Spleen (tissue), 11 donors: ENCODE measurements at regions not wholly inside any gene's neighbourhood (a gene's known extent, or its start where the extent isn't known, plus 50 kb on each side); places are given as distances from the start of the nearest gene placed in this dataset.

Source experiments
- DNase-seq: peaks from one replicate; pipeline ENCODE4 v3.0.0-alpha.2; 2020
- H3K27ac ChIP-seq, 8 donors: fragments of 200-600 bp; sonication (generic) in 7 of 8; 1 replicate in 4 of 8; 2 replicates in 4 of 8; pipeline versions ENCODE4 v1.5.0 to v1.8.0; 2016 to 2021; ENCODE audit warnings: inconsistent platforms in 4 of 8, mild to moderate bottlenecking in 4 of 8, moderate library complexity in 1 of 8
- H3K27me3 ChIP-seq, 7 donors: fragments of 200-600 bp; sonication (generic) in 6 of 7; replicated peaks in 1 of 7; 1 replicate in 4 of 7; 2 replicates in 3 of 7; pipeline versions ENCODE4 v1.5.0 to v1.8.0; 2016 to 2021; ENCODE audit warnings: inconsistent platforms in 3 of 7, mild to moderate bottlenecking in 1 of 7
- H3K36me3 ChIP-seq, 6 donors: fragments of 200-600 bp; sonication (generic) in 5 of 6; 1 replicate in 4 of 6; 2 replicates in 2 of 6; pipeline versions ENCODE4 v1.5.0 to v1.8.0; 2016 to 2021; ENCODE audit warnings: inconsistent platforms in 2 of 6
- H3K4me1 ChIP-seq, 6 donors: fragments of 200-600 bp; sonication (generic) in 5 of 6; 1 replicate in 3 of 6; 2 replicates in 3 of 6; pipeline versions ENCODE4 v1.5.0 to v1.8.0; 2016 to 2021; ENCODE audit warnings: inconsistent platforms in 3 of 6
- H3K4me3 ChIP-seq, 8 donors: fragments of 200-600 bp; sonication (generic) in 7 of 8; 1 replicate in 4 of 8; 2 replicates in 4 of 8; pipeline versions ENCODE4 v1.5.0 to v1.8.0; 2016 to 2021; ENCODE audit warnings: inconsistent platforms in 4 of 8, mild to moderate bottlenecking in 4 of 8, moderate library complexity in 2 of 8
- H3K9me3 ChIP-seq, 8 donors: fragments of 200-600 bp; sonication (generic) in 7 of 8; 1 replicate in 4 of 8; 2 replicates in 4 of 8; pipeline versions ENCODE4 v1.5.0 to v1.8.0; 2016 to 2021; ENCODE audit warnings: inconsistent platforms in 4 of 8
- CTCF ChIP-seq, 11 experiments: fragments of 200-600 bp in 7 of 11; fragments of 450-650 bp in 4 of 11; sonication (generic) in 4 of 11; IDR thresholded peaks in 8 of 11; conservative IDR thresholded peaks in 3 of 11; 1 replicate in 7 of 11; 2 replicates in 4 of 11; pipeline versions ENCODE4 v1.4.0 to v1.8.0; 2016 to 2021; ENCODE audit warnings: antibody characterized with exemption in 11 of 11, inconsistent platforms in 4 of 11, mild to moderate bottlenecking in 1 of 11
- POLR2A ChIP-seq, 3 donors: fragments of 450-650 bp; IDR thresholded peaks; one replicate each; pipeline ENCODE4 v1.5.1; 2017; ENCODE audit warnings: antibody characterized with exemption in 3 of 3, mild to moderate bottlenecking in 1 of 3
- POLR2AphosphoS5 ChIP-seq, 3 donors: sonication (generic); formaldehyde crosslinking; IDR thresholded peaks; one replicate each; pipeline ENCODE4 v1.5.1; 2017; ENCODE audit warnings: antibody characterized with exemption in 3 of 3
- WGBS, 5 donors: extraction: QIAGEN DNeasy Blood & Tissue Kit in 3 of 5; methylation state at CpG; one replicate each; pipeline versions ENCODE4 v1.1.5 to v1.1.7; 2013 to 2018; 5-methylcytosine and 5-hydroxymethylcytosine counted together
- intact Hi-C: fragments of 100-400 bp; cut with DNase I; formaldehyde crosslinking; loops from one replicate; pipeline ENCODE4 v1.15.0; 2023; ENCODE audit warnings: low total_unique reads
- donor health status: healthy with polysubstance abuse.
- donor health status: DM: no; HTN: no; CAD: no; lungs with moderate emphysema.
- donor health status: DM: no; HTN: no; CAD: no.
- donor health status: Bipolar disorder and iron deficiency.
- donor health status: healthy.
- donor health status: DM: no; HTN: no; CAD: no.
- donor health status: DM: yes; HTN: yes; CAD: no.

- no peak overlapping the region for H3K4me3 ChIP-seq
- no peak for DNase-seq
- TF ChIP-seq POLR2AphosphoS5 (IDR thresholded peaks at IDR 0.05) (no peak), POLR2A (IDR thresholded peaks at IDR 0.05) (no peak), CTCF (IDR thresholded peaks at IDR 0.05 in 8 of 11, conservative IDR thresholded peaks at IDR 0.05 in 3 of 11) (no peak)
- no peaks in the 10 kb centered on the region for H3K4me1 ChIP-seq
- intact Hi-C loops = no loop called here
- H3K9me3 ChIP-seq = no peaks in the 10 kb centered on the region
- no peaks in the 10 kb centered on the region for H3K27me3 ChIP-seq
- H3K36me3 ChIP-seq = no peaks in the 10 kb centered on the region
- no peak overlapping the region for H3K27ac ChIP-seq
These were observed 275.6 kb downstream of the TENT5A start for GRCh38 chr6:81476881-81477280.

GRCh38 chr6:81475646-81476045 is 276.8 kb downstream of the TENT5A start:
- no peaks in the 10 kb centered on the region for H3K27me3 ChIP-seq
- intact Hi-C loops = no loop called here
- H3K36me3 ChIP-seq = no peaks in the 10 kb centered on the region
- no peak overlapping the region for H3K27ac ChIP-seq
- no peaks in the 10 kb centered on the region for H3K4me1 ChIP-seq
- DNase-seq = no peak
- WGBS, 5 donors = 92 to 95% (median 94%) methylated on average over 2 of the region's 2 CpGs
- no peak for TF ChIP-seq POLR2A (IDR thresholded peaks at IDR 0.05)
- TF ChIP-seq POLR2AphosphoS5 (IDR thresholded peaks at IDR 0.05) = no peak
- no peak for TF ChIP-seq CTCF (IDR thresholded peaks at IDR 0.05 in 8 of 11, conservative IDR thresholded peaks at IDR 0.05 in 3 of 11)
- no peak overlapping the region for H3K4me3 ChIP-seq
- no peaks in the 10 kb centered on the region for H3K9me3 ChIP-seq

DNA sequence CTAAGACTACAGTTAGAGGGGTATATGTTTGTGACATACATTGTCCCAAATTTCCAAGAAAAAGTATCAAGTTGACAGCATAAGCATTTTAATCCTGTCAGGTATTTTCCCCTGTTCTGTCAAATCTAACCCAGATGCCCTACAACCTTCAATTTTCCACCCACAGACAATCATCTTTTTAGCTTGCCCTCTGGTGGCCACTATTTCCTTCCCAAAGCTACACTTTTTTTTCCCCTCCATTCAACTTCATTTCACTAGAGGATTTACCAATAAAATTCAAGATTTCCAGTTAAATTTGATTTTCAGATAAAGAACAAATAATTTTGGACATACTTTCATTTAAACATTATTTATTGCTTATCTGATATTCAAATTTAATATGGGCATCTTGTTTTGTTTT is 286.6 kb downstream of the TENT5A start:
- Histone ChIP-seq H3K4me3 (no peak overlapping the region), H3K4me1 (no peaks in the 10 kb centered on the region), H3K27ac (no peak overlapping the region), H3K36me3 (no peaks in the 10 kb centered on the region), H3K27me3 (no peaks in the 10 kb centered on the region), H3K9me3 (peaks cover 0 to 11% (median 0%) of the 10 kb centered on the region in 8 donors)
- TF ChIP-seq CTCF (IDR thresholded peaks at IDR 0.05 in 8 of 11, conservative IDR thresholded peaks at IDR 0.05 in 3 of 11) = peak in 4 of 11 experiments; percentile 10 to 35 (median 24)
- no peak for TF ChIP-seq POLR2AphosphoS5 (IDR thresholded peaks at IDR 0.05)
- intact Hi-C loops = no loop called here
- no peak for DNase-seq

DNA sequence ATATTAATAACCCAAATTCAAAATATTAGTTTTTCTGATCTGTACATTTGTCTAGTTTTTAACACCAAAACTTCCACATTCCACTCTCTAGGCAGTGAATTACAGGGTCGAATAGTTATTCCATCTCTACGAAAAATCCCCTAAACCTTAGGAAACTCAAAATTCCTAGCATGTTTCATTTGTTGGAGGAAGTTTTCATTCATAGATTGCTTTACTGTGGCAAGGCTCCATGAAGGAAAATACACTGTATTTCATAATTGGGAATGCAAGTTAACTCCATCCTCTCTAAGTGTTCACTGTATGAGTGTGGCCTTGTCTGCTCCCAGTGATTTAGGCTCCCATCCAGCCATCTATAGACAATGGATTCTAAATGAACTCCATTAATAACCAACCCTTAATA is 296.1 kb downstream of the TENT5A start:
- no peak for DNase-seq
- H3K36me3 ChIP-seq = no peaks in the 10 kb centered on the region
- intact Hi-C loops = no loop called here
- TF ChIP-seq POLR2AphosphoS5 (IDR thresholded peaks at IDR 0.05) (no peak), CTCF (IDR thresholded peaks at IDR 0.05 in 8 of 11, conservative IDR thresholded peaks at IDR 0.05 in 3 of 11) (no peak), POLR2A (IDR thresholded peaks at IDR 0.05) (no peak)
- 51 to 83% (median 72%) methylated on average over 2 of the region's 2 CpGs for WGBS, 5 donors
- H3K4me1 ChIP-seq = no peaks in the 10 kb centered on the region
- H3K27ac ChIP-seq = no peak overlapping the region
- H3K27me3 ChIP-seq = no peaks in the 10 kb centered on the region
- H3K4me3 ChIP-seq = no peak overlapping the region
- H3K9me3 ChIP-seq = peaks cover 0 to 10% (median 3%) of the 10 kb centered on the region in 8 donors
